Tibial nerve (tissue), 3 donors: ENCODE measurements at regions not wholly inside any gene's neighbourhood (a gene's known extent, or its start where the extent isn't known, plus 50 kb on each side); places are given as distances from the start of the nearest gene placed in this dataset.

Experiments
- POLR2A ChIP-seq, 2 donors: fragments of 450-650 bp; IDR thresholded peaks; one replicate each; pipeline ENCODE4 v1.6.1; 2017; ENCODE audit warnings: antibody characterized with exemption in 2 of 2, mild to moderate bottlenecking in 2 of 2, moderate library complexity in 2 of 2
- TF ChIP-seq, protein P1 (sequence below), 5 experiments: fragments of 200-600 bp in 3 of 5; fragments of 450-650 bp in 2 of 5; sonication (generic) in 3 of 5; IDR thresholded peaks; one replicate each; pipeline ENCODE4 v1.5.1; 2016 to 2019; ENCODE audit warnings: antibody characterized with exemption in 5 of 5, mild to moderate bottlenecking in 3 of 5, moderate library complexity in 2 of 5

DNA sequence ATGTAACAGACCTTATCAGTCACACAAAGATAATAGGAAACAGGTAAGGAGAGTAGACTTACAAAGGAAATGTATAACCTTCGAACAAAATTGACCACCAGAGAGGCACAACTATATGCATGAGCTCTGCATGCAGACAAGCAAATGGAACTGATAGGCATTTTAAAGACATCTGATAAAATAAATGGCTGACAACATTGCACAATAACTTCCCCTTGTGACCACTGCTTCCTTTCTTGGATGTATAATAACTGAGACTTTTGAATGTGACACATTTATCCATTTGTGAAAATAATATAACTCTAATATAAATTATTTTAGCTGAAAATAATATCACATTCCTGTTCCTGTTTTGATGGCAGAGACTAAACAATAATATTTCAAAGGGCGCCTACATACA lies 654.2 kb upstream of the STEAP1 start:
- no peak for TF ChIP-seq POLR2A (IDR thresholded peaks at IDR 0.05)
- TF ChIP-seq, protein P1, sequence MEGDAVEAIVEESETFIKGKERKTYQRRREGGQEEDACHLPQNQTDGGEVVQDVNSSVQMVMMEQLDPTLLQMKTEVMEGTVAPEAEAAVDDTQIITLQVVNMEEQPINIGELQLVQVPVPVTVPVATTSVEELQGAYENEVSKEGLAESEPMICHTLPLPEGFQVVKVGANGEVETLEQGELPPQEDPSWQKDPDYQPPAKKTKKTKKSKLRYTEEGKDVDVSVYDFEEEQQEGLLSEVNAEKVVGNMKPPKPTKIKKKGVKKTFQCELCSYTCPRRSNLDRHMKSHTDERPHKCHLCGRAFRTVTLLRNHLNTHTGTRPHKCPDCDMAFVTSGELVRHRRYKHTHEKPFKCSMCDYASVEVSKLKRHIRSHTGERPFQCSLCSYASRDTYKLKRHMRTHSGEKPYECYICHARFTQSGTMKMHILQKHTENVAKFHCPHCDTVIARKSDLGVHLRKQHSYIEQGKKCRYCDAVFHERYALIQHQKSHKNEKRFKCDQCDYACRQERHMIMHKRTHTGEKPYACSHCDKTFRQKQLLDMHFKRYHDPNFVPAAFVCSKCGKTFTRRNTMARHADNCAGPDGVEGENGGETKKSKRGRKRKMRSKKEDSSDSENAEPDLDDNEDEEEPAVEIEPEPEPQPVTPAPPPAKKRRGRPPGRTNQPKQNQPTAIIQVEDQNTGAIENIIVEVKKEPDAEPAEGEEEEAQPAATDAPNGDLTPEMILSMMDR (IDR thresholded peaks at IDR 0.05), result no peak
